ENCODE measurements at regions not wholly inside any gene's neighbourhood (a gene's known extent, or its start where the extent isn't known, plus 50 kb on each side); places are given as distances from the start of the nearest gene placed in this dataset.

DNA sequence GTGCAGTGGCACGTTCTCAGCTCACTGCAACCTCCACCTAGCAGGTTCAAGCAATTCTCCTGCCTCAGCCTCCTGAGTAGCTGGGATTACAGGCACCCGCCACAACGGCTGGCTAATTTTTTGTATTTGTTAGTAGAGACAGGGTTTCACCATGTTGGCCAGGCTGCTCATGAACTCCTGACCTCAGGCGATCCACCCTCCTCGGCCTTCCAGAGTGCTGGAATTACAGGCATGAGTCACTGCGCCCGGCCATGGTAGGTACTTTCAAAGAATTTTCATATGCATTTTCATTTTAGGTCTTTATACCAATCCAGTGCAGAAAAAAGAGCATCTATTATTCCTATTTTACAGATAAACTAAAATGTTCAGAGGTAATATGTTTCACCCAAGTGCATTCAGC lies 411.3 kb upstream of the USP15 start:
- Histone ChIP-seq H4K20me1 (ENCODE audit: control insufficient read depth, extremely low read depth, insufficient read depth, low read length) (no peaks in the 10 kb centered on the region), H3K27ac (ENCODE audit: insufficient read depth, low read length) (no peak overlapping the region), H3K79me2 (ENCODE audit: control insufficient read depth, insufficient read depth, low read length) (no peaks in the 10 kb centered on the region), H3K36me3 (ENCODE audit: control insufficient read depth, insufficient read depth, low read length) (no peaks in the 10 kb centered on the region), H3K4me1 (ENCODE audit: control insufficient read depth, extremely low read depth, insufficient read depth, low read length) (no peaks in the 10 kb centered on the region), H3K4me3 (replicated peaks in 1 of 4; ENCODE audit: control extremely low read depth in 1 of 4, insufficient read depth in 1 of 4, low read depth in 3 of 4, low read length in 4 of 4) (no peak overlapping the region), H3K9ac (ENCODE audit: insufficient read depth, low read length) (no peak overlapping the region), H2AFZ (ENCODE audit: low read length) (no peak overlapping the region), H3K9me3 (ENCODE audit: control insufficient read depth, insufficient read depth, low read depth, low read length) (no peaks in the 10 kb centered on the region), H3K27me3 (ENCODE audit: control insufficient read depth, insufficient read depth, low read length) (no peaks in the 10 kb centered on the region), H3K4me2 (ENCODE audit: extremely low read depth, insufficient read depth, low read length) (no peak overlapping the region)
- TF ChIP-seq, protein P1, sequence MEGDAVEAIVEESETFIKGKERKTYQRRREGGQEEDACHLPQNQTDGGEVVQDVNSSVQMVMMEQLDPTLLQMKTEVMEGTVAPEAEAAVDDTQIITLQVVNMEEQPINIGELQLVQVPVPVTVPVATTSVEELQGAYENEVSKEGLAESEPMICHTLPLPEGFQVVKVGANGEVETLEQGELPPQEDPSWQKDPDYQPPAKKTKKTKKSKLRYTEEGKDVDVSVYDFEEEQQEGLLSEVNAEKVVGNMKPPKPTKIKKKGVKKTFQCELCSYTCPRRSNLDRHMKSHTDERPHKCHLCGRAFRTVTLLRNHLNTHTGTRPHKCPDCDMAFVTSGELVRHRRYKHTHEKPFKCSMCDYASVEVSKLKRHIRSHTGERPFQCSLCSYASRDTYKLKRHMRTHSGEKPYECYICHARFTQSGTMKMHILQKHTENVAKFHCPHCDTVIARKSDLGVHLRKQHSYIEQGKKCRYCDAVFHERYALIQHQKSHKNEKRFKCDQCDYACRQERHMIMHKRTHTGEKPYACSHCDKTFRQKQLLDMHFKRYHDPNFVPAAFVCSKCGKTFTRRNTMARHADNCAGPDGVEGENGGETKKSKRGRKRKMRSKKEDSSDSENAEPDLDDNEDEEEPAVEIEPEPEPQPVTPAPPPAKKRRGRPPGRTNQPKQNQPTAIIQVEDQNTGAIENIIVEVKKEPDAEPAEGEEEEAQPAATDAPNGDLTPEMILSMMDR (conservative IDR thresholded peaks at IDR 0.05 in 1 of 2, IDR thresholded peaks at IDR 0.05 in 1 of 2; ENCODE audit: low read depth in 1 of 2, low read length in 2 of 2) = no peak
- TF ChIP-seq EZH2 (IDR thresholded peaks at IDR 0.05; ENCODE audit: low read length, missing control alignments) = no peak
- DNase-seq (ENCODE audit: low read depth in 2 of 2) = no peak

DNA sequence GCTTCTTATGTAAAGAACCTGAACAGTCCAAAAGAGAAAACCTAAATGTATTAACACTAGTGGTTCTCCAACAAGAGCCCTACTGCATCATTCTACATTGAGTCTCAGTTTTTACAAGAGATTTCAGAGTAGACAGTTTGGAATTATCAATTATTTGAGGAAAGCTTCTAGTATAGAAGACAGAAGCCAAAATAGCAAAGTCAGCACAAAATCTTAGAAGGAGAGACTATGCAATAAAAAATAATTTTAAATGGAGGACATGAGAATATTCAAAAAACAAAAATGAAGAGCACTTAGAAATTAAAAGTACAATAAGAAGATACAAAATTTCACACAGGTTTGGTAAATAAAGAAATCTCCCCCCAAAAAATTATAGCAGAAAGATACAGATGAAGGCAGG lies 406.3 kb upstream of the USP15 start:
- Histone ChIP-seq H3K27ac (ENCODE audit: insufficient read depth, low read length) (no peak overlapping the region), H3K79me2 (ENCODE audit: control insufficient read depth, insufficient read depth, low read length) (no peaks in the 10 kb centered on the region), H3K9ac (ENCODE audit: insufficient read depth, low read length) (no peak overlapping the region), H3K4me1 (ENCODE audit: control insufficient read depth, extremely low read depth, insufficient read depth, low read length) (no peaks in the 10 kb centered on the region), H2AFZ (ENCODE audit: low read length) (no peak overlapping the region), H3K36me3 (ENCODE audit: control insufficient read depth, insufficient read depth, low read length) (no peaks in the 10 kb centered on the region), H3K9me3 (ENCODE audit: control insufficient read depth, insufficient read depth, low read depth, low read length) (no peaks in the 10 kb centered on the region), H3K27me3 (ENCODE audit: control insufficient read depth, insufficient read depth, low read length) (no peaks in the 10 kb centered on the region), H3K4me2 (ENCODE audit: extremely low read depth, insufficient read depth, low read length) (no peak overlapping the region), H3K4me3 (replicated peaks in 1 of 4; ENCODE audit: control extremely low read depth in 1 of 4, insufficient read depth in 1 of 4, low read depth in 3 of 4, low read length in 4 of 4) (no peak overlapping the region), H4K20me1 (ENCODE audit: control insufficient read depth, extremely low read depth, insufficient read depth, low read length) (no peaks in the 10 kb centered on the region)
- TF ChIP-seq, protein P1 (conservative IDR thresholded peaks at IDR 0.05 in 1 of 2, IDR thresholded peaks at IDR 0.05 in 1 of 2; ENCODE audit: low read depth in 1 of 2, low read length in 2 of 2) = no peak
- no peak for TF ChIP-seq EZH2 (IDR thresholded peaks at IDR 0.05; ENCODE audit: low read length, missing control alignments)
- DNase-seq (ENCODE audit: low read depth in 2 of 2) = no peak

GRCh38 chr12:61854902-61855301 lies 405.3 kb upstream of the USP15 start:
- no peaks in the 10 kb centered on the region for H3K36me3 ChIP-seq (ENCODE audit: control insufficient read depth, insufficient read depth, low read length)
- no peak overlapping the region for H3K27ac ChIP-seq (ENCODE audit: insufficient read depth, low read length)
- no peaks in the 10 kb centered on the region for H3K27me3 ChIP-seq (ENCODE audit: control insufficient read depth, insufficient read depth, low read length)
- no peaks in the 10 kb centered on the region for H3K9me3 ChIP-seq (ENCODE audit: control insufficient read depth, insufficient read depth, low read depth, low read length)
- H3K9ac ChIP-seq (ENCODE audit: insufficient read depth, low read length) = no peak overlapping the region
- no peak for TF ChIP-seq EZH2 (IDR thresholded peaks at IDR 0.05; ENCODE audit: low read length, missing control alignments)
- TF ChIP-seq, protein P1 (conservative IDR thresholded peaks at IDR 0.05 in 1 of 2, IDR thresholded peaks at IDR 0.05 in 1 of 2; ENCODE audit: low read depth in 1 of 2, low read length in 2 of 2) = no peak
- H2AFZ ChIP-seq (ENCODE audit: low read length) = no peak overlapping the region
- no peaks in the 10 kb centered on the region for H3K4me1 ChIP-seq (ENCODE audit: control insufficient read depth, extremely low read depth, insufficient read depth, low read length)
- peak in 1 of 2 donors; percentile 3 for DNase-seq (ENCODE audit: low read depth in 2 of 2)
- no peak overlapping the region for H3K4me3 ChIP-seq (replicated peaks in 1 of 4; ENCODE audit: control extremely low read depth in 1 of 4, insufficient read depth in 1 of 4, low read depth in 3 of 4, low read length in 4 of 4)
- H4K20me1 ChIP-seq (ENCODE audit: control insufficient read depth, extremely low read depth, insufficient read depth, low read length) = no peaks in the 10 kb centered on the region
- no peak overlapping the region for H3K4me2 ChIP-seq (ENCODE audit: extremely low read depth, insufficient read depth, low read length)
- no peaks in the 10 kb centered on the region for H3K79me2 ChIP-seq (ENCODE audit: control insufficient read depth, insufficient read depth, low read length)

Measured in fibroblast of lung (primary cell).